ENCODE measurements at regions not wholly inside any gene's neighbourhood (a gene's known extent, or its start where the extent isn't known, plus 50 kb on each side); places are given as distances from the start of the nearest gene placed in this dataset.

DNA sequence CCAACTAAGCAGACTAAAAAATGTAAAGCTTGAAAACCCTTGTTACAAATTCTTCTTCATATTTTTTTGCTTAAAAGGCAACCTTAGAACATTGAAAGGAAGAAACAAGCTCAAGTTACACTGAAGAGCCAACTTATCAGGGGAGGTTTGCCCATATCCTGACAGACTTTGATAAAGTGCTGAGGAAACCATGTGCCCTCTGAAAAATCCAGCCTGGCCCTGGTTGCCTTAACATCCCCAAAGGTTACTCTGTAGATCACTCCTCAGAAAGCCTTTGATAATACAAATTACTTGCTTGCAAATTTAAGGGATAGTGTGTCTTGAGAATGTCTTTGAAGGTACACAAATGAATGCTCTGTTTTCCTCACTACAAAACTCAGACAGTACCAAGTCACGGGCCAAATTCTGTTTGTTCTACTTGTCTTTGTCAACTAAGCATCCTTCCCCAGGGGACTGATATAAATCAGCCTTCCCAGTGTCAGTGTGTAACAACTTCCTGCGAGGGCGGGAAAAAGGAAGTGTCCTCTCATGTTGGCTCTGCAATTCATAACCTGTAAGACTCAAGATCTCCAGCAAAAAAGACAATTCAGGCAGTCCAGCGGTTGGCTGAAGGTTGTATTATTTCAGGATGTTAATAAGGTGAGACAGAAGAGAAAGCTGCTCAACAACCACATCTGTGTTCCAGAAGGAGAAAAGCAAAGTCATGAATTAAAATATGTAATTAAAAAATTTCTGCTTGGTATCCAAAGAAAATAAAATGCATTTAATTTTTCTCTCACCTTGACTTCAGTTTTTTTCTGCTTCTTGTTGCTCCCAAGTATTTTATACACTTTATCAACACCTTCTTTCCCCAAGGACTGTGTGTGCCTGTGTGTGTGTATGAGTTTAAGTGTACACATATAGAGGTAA, 199.9 kb downstream of the PIK3R1 start:
- TF ChIP-seq POLR2AphosphoS5 (IDR thresholded peaks at IDR 0.05; ENCODE audit: low read depth, low read length) (no peak), TAF1 (IDR thresholded peaks at IDR 0.05; ENCODE audit: borderline replicate concordance, insufficient read depth, low read length) (no peak)

Measured in PFSK-1 (cell line).